ENCODE measurements at regions not wholly inside any gene's neighbourhood (a gene's known extent, or its start where the extent isn't known, plus 50 kb on each side); places are given as distances from the start of the nearest gene placed in this dataset.

GRCh38 chrX:9196961-9197640 is 163.2 kb upstream of the FAM9B start:
- no peak for ATAC-seq

DNA sequence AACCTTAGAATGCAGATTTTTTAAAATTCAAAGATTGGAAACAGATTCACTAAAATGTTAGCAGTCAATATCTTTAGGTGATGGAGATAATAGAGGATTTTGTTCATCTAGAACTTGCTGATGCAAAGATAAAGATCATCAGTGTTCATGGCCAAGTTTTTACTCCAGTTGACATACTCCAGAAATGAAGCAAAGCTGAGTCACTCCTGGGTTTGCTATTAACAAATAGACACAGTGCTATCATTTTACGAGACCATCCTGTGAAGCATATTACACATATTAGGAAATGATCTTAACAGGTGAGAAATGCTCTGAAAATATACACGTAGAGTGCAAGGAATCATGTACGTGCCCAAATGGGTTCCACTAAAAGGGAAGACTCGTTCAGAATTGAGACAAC is 170.6 kb upstream of the FAM9B start:
- no peak for ATAC-seq

GRCh38 chrX:9205599-9206223 is 171.8 kb upstream of the FAM9B start:
- no peak for ATAC-seq

DNA sequence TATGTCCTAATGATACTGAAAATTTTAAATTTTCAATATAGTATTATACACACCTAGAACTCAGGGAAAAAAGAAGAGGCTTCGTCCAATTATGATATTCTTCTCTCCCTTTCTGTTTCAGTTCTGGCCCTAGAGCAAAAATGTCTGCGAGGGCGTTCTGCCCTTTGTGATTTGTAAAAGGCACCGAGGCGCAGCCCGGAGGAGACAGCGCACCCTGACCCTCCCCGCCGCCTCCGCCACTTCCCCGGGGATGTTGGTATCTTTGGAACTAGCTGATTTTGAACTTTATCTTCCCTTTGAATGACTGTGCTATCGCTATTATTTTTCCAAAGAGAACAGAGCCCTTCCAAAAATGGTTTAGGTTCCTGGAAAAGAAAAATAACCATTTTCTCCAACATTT is 173.2 kb upstream of the FAM9B start:
- no peak for ATAC-seq

DNA sequence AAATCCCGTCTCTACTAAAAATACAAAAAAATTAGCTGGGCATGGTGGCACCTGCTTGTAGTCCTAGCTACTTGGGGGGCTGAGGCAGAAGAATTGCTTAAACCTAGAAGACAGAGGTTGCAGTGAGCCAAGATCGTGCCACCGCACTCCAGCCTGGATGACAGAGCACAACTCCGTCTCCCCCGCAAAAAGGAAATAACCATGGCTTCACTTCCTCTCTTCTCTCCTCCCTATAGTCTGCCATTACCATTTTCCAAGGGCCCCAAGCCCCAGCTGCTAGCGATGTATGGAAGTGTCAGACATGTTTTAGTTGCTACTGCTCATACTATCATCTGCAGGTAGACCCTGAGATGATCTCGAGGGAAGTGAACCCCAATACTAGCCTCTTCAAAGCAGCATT is 177.3 kb upstream of the FAM9B start:
- no peak for ATAC-seq

DNA sequence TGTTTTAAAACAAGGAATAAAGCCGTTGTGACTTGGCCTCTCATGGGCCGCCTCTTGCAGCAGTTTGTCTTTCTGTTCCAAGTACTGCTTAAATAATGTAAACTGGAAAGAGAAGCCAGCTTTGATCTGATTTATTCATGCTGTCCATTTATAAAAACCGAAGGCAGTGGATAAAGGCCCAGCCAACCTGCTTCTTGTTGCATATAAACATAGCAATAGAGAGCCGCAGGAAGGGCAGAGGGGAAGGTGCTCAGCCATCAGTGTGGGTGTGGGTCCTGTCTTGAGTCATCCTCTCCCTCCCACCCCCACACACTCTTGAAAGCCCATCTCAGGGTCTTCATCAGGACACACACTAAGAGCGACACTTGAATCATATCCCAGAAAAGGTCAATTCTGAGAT is 187.9 kb upstream of the FAM9B start:
- ATAC-seq, result no peak

DNA sequence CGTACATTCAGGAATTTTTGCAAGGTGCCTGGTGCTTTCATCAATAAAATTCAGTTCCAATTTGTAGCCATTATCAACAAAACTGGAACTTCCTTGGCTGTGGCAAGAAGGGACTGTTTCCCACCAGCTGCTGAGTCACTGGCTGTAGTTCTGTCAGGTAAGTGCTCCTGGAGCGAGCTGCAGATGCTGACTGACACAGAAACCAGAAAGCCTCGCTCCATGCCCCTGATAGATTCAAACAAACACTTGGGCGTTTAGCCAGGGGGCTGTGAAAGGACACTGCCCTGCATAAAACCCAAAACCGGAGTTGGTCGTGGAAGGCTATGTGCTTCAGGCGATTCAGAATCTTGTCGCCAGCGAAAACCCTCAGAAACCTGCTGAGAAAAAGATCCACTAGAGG is 188.4 kb upstream of the FAM9B start:
- ATAC-seq, result no peak

DNA sequence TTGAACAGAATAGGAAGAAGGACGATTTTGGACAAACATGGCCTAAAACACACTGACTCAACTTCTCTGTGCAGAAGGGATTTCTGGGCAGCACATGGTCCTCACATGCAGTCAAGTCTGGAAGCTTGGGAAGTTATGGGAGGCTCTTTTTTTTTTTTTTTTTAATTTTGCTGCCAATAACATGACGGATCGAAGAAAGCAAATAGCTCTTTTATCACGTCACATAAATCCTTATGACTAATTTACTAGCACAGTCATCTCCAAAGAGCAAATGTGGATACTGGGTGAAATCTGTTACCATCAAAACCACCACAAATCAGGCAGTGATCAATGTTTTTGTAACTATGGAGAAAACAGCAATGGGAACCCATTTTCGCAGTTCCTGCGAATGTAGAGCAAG is 193.3 kb upstream of the FAM9B start:
- ATAC-seq, result no peak

- peak in 1 of 2 donors; percentile 10 for ATAC-seq
These were observed 197.6 kb upstream of the FAM9B start for GRCh38 chrX:9231491-9231890.

DNA sequence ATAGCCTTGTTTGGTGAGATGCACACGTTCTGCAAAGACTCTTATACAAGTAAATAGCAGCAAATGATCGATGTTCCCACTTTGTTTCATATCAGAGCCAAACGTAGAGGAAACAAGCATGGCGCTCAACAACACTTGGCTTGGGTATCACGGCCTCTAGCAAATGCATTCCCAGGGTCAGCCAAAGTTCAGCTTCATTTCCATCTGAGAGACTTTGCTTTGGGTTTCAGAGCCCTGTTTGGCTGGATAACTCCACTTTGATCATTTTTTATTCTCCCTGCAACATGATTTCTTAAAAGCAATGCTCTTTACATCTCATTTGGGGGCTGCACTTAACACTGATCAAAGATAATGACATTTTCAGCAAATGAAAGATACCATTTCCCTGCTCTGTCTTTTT is 199.2 kb upstream of the FAM9B start:
- no peak for ATAC-seq

- no peak for ATAC-seq
These were observed 200.4 kb upstream of the FAM9B start for GRCh38 chrX:9234315-9234714.

GRCh38 chrX:9235722-9236121 is 201.8 kb upstream of the FAM9B start:
- ATAC-seq, result no peak

GRCh38 chrX:9240956-9241355 is 207.0 kb upstream of the FAM9B start:
- ATAC-seq, result no peak

DNA sequence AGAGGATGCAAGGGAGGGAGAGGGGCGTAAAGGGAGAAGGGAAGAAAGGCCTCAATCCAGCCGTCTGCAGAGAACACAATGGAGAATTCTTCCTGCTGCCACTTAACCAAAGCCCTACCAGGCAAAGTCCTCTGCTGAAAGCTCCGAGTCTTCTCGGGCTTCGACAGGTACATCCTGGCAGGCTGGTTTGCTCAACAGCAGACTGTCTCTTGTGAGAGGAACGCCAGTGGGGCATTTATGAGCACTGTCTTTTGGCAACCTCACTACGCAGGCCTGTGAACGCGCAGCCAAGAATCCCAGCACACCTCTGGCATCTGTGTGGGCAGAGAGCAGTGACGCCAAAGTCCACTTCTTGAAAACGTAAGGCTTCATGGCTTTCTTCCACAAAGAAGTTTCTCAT is 207.5 kb upstream of the FAM9B start:
- ATAC-seq, result no peak

GRCh38 chrX:9249051-9249846 is 215.3 kb upstream of the FAM9B start:
- no peak for ATAC-seq

DNA sequence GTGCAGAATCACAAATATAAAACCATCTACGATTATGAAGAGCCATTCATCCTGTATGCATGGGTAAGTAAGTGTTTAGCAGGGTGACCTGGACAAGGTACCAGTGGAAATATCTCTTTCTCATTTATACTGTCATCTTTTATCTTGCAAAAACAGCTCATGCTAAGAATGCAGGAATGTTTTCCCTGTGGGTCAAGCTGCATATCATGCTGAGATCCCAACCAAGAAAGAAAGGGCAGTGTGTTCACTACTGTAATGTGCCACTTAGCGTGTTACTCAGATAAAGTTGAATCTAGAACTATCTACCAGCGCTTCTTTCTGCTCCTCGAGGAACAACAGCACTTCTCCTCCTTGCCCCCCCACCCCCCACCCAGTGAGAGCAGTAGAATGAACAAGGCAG is 212.7 kb upstream of the TBL1X start:
- no peak for ATAC-seq

DNA sequence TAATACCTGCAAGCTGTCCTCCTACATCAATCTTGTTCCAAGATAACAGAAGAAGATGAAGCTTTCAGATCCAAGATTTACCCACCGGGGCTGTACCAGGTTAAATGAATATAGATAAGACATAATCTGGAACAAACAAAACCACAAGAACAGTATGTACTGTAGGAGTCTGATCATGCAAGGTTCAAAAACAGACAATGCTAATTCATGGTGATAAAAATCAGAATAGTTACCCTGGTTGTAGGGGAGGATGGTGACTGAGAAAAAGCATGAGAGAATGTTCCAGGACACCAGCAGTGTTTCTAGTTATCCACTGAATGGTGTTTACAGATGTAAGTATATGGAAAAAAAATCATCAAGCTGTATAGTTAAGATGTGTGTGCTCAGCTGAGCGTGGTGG is 211.6 kb upstream of the TBL1X start:
- no peak for ATAC-seq

DNA sequence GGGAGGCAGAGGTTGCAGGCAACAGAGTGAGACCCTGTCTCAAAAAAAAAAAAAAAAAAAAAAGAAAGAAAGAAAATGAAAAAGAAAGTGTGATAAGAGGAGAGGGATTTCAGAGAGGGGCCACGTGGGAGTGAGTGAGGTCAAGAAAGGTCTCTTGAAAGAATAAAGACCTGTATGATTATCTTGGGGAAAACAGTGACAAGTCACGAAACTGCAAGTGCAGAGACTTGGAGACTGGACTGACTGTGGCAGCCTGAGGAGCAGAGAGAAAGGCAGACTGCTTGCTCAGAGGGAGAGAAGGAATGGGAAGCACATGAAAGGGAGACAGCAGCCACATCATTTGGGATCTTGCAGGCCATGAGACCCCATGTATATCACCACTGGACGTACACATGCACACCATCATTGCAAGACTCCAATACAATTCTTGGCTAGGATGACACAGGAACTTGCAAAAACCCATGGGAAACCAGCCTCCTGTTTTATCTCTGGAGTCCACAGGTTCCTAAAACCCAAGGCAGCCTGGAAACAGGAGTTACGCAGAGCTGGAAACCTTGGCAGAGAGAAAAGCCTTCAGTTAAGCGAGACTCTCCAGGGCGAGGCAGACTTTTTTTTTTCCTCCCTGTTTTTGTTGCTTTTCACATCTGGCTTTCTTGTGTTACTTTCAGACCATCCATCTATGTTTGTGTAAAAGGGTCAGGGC is 207.0 kb upstream of the TBL1X start:
- ATAC-seq, result no peak

- ATAC-seq, result peak; percentile 44 to 51
These were observed 206.3 kb upstream of the TBL1X start for GRCh38 chrX:9258421-9259104.

GRCh38 chrX:9260603-9261002 is 204.3 kb upstream of the TBL1X start:
- ATAC-seq, result no peak

DNA sequence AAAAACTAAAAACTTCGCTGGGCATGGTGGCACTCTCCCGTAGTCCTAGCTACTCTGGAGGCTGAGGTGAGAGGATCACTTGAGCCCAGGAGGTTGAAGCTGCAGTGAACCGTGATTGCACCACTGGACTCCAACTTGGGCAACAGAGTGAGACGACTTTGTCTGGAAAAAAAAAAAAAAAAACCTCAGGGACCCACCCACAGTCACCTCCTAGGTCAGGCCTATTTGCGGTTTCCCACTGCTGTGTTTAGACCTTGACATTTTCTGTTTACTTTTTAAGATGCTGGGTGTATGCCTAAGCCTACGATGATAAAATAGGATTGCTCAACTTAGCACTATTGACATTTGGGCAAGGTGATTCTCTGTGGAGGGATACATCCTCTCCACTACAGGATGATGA is 197.4 kb upstream of the TBL1X start:
- no peak for ATAC-seq

GRCh38 chrX:9269134-9269533 is 195.7 kb upstream of the TBL1X start:
- no peak for ATAC-seq

All from activated CD4-positive, CD25-positive, alpha-beta regulatory T cell treated with anti-CD3 and anti-CD28 coated beads, Interleukin-2, amount 50 U/mL, for 24 hours (primary cell).